Sciatic nerve (tissue), 2 donors: ENCODE measurements at regions not wholly inside any gene's neighbourhood (a gene's known extent, or its start where the extent isn't known, plus 50 kb on each side); places are given as distances from the start of the nearest gene placed in this dataset.

ENCODE experiments used
- ATAC-seq: fragments of 200-7000 bp; cut with Tn5 transposase; one replicate; pipeline ENCODE4 v1.9.1; 2020; ENCODE audit warnings: mild to moderate bottlenecking, moderate library complexity
- DNase-seq: peaks from one replicate; pipeline ENCODE4 v3.0.0-alpha.2; 2020; ENCODE audit warnings: low spot score
- intact Hi-C: fragments of 100-400 bp; cut with DNase I; formaldehyde crosslinking; loops from one replicate; pipeline ENCODE4 v1.14.2; 2022
- donor health status: DM: no; HTN: no; CAD: no.
- donor health status: DM: no; HTN: no; CAD: no.

DNA sequence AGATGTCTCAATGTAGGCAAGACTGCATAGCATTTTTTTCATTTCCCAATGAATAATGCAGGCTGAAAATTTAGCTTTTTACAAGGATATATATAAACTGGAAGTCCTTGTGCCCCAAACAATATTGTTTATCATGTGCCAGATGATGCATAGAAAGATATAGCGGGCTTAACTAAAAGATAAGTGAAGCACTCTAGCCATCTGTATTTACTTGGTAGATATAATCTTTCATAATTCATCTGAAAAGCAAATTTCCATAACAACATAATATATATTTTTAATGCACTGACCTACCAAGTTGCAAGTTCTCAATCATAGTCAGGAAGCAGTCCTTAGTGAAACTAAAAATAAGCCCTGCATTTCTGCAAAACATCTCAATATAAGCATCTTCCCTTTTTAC is 653.3 kb downstream of the NLGN4X start:
- DNase-seq (no peak), ATAC-seq (no peak)
- intact Hi-C loops = no loop called here

DNA sequence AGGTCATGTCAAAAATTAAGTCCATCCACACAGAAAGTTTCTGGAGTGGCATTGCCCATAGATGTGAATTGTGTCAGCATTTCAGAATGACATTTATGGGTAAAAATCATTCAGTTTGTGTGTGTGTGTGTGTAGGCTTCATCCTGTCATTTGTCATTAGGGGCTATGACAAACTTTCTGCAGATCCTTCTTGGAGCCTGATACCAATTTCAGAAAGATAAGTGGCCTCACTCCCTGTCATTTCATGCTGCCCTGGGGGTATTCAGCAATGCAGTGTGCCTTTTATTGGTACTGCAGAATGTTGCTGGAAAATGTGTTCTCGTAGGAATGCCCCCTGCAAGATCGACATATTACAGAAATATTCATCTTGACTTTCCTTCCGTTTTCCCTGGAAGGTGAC is 659.7 kb downstream of the NLGN4X start:
- DNase-seq (no peak), ATAC-seq (no peak)
- intact Hi-C loops = no loop called here

DNA sequence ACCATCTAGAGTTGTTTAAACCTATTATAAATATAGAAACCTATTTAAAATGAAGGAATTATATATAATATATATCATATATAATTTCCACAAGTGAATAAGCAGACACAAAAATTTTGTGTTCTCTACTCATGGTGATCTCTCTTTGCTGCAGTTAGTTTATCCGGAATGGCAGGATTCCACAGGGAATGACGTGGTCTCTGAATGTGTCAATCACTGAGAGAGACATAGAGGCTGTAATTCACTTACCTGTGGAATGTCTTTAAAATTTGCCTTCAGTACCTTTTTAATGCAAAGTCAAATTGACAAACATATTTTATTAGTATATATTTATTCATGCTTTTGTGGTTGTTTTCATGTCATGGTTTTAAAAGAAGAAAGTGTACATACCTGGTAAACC is 669.3 kb downstream of the NLGN4X start:
- ATAC-seq = no peak
- intact Hi-C loops = no loop called here
- no peak for DNase-seq

DNA sequence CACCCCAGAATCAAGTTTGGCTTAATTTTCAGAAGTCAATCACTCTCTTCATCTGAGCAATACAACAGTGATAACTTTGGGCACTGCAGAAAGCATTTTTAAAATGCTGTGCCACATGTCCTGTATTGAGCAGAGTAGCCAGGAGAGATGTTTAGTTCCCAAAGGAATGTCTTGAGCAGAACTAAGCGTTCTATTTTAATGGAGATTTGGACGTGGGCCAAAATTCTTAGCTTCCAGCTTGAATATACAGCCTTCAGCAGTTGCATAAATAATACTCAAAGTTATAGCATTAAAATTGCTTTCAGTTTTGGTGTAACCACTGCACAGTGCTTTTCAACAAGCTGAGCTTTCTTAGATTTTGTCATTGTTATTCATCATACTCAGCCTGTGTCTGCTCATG is 679.2 kb downstream of the NLGN4X start:
- intact Hi-C loops = loop anchor here (10.0 kb wide), 1 partner anchor 1355 kb away; no protein-coding TSS in a partner anchor
- DNase-seq (no peak), ATAC-seq (no peak)

DNA sequence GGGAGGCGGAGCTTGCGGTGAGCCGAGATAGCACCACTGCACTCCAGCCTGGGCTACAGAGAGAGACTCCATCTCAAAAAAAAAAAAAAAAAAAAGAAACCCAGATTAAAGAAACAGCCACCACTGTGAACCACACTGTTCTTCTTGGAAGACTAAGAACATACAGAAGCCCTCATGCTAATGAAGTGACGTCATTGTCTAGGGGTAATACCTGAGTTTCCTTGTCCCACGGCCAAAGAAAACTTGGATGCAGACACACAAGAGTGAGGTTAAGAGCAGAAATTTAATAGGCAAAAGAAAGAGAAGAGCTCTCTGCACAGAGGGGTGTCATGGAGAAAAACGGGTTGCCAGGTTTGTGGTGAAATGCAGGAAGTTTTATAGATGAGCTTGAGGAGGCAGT is 691.6 kb downstream of the NLGN4X start:
- DNase-seq = no peak
- ATAC-seq = no peak
- intact Hi-C loops = no loop called here

DNA sequence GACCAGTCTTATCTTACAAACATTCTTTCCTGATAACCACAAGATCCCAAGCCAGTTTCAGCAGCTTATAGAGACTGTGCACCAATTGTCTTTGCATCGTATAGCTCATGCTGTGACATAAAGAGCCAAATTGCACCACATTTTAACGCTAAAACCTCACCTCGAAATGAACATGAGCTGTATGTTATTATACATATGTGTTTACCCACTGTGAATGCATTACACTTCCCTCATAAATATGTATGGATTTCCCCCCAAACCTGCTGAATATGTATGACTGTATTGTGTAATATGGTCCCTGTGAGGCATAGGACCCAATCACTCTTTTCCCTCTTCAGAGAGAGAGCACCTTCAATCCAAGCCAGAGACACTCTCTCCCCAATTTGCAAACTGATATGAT is 692.4 kb downstream of the NLGN4X start:
- DNase-seq = no peak
- intact Hi-C loops = no loop called here
- ATAC-seq = no peak

DNA sequence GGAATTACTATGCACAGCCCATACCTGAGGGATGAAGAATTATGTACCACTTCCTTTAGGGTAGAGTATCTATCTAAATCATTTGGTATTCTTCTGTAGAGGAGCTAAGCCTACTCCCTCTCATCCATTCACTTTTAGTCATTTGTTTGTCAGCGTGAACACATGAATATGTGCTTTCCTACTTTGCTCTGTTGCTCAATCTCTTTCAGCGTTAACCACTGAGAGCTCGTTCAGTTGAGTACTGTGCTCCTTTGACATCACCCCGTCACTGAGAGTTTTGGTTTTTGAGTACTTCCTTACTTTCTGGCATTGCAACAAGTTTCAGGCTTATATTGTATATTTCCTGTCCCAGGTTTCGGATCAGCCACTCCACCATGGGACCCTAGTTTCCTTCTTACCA is 700.6 kb downstream of the NLGN4X start:
- ATAC-seq = no peak
- DNase-seq = no peak
- intact Hi-C loops = no loop called here

DNA sequence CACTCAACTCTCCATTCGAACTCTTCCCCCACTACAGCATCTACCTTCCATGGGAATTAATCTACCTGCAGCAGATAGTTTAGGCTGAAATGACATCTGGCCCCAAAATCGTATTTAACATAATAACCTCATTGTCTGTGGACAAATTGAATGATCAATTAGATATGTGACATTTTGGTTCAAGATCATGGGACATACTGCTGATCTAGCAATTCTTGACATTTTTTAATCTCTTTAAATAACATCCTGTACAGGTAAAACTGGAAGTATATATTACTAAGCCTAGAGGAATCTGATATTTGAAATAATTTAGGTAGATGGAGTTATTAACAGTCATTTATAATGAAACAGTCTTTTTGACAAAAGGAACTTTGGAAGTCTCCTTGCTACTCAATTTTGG is 702.5 kb downstream of the NLGN4X start:
- ATAC-seq (no peak), DNase-seq (no peak)
- intact Hi-C loops = no loop called here

DNA sequence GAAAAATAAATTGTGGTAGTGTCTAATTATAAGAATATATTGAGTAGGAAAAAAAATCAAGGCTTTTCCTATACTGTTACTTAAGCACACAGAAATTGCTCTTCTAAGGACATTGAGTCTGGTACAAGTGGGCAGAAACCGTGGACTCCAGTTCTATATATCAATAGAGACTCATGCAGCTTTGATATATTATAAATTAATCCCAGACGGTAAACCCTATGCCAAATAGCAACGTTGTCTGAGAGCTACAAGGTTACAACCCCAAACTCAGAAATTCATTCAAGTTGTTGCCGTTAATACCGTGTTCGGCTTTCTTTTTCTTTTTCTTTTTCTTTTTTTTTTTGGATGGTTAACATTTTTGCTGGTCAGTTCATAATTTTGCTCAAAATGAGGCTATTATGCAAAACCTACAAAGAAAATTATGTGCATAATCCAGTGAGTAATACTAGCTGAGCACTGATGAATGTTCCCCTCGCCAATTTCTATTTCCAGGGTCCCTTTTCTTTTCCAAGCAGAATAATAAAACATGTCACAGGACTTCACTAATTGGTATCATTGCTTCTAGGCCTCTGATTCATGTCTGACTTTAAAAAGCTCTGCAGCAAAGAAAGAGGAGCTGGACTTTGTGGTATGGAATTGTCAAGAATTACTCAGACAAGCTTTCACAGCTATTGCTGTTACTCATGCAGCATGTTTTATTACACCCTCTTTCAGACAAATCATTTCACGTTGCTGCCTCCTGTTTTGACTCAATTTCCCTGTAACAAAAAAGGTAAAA is 737.7 kb downstream of the NLGN4X start:
- no peak for ATAC-seq
- no peak for DNase-seq
- intact Hi-C loops = no loop called here

DNA sequence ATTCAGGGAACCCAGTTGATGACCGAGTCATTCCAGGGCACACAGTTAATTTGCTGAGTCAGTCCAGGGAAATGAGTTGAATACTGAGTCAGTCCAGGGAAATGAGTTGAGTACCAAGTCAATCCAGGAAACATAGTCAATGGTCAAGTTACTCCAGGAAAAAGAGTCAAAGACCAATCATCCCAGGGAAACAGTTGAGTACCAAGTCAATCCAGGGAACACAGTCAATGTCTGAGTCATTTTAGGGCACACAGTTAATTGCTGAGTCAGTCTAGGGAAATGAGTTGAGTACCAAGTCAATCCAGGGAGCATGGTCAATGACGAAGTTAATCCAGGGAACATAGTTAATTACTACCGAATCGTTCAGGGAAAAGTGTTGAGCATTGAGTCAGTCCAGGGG is 754.4 kb downstream of the NLGN4X start:
- DNase-seq = no peak
- no peak for ATAC-seq
- intact Hi-C loops = no loop called here

DNA sequence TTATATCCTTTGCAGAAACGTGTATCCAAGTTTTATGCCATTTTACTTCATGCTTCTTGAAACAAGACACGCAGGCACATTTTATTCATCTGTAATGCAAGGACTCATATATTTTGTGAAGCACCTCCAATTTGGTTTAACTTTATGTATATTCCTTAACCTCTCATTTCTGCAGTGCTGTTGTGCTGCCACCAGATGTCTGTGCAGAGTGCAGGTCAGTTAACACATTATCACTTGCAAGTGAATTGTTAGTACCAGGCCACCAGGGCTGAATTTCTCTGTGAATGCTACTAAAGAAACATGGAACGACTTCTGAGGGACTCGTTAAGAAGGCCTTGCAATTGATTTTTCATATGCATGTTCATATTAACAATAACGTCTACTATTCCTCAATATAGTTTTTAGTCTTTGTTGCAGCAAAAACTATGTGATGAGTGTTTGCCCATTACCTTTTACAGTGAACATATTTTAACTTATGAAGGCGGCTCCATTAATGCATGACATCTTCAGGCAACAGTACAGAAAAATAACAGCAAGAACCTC is 770.3 kb downstream of the NLGN4X start:
- ATAC-seq = no peak
- intact Hi-C loops = no loop called here
- no peak for DNase-seq

DNA sequence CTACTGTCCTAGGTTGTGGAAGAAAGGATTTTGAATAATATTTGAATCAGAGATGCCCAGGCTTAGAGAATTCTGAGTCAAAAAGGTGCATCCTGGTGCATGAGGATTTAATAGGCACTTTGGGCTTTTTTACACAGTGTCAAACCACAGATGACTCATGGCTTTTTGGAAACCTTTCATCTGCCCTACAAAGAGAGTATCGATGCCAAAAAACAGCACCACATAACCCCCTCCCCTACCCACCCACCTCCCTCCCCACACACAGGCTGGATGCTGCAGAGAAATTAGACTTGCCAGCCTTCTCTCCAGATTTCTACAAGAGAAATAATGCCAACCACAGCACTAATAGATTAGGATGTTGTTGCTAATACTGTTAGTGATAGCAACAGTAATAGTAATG is 779.3 kb downstream of the NLGN4X start:
- intact Hi-C loops = no loop called here
- no peak for DNase-seq
- ATAC-seq = no peak

DNA sequence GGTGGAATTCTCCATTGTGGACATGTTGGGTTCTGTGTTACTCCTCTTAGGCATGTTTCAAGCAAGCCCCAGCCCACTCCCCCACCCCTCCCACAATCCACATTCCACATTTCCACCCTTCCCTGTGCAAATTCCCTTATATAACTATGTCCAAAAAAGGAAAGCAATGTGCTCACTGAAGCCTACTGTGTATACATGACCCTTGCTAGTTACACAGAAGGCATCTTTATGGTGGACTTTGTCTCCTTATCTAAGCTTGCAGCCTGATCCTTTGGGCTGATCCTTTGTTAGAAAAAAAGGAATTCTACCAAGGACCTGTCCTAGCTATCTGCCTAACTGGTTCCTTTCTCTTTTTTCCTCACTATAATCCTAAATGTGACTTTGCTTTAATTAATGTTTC is 796.8 kb downstream of the NLGN4X start:
- DNase-seq (no peak), ATAC-seq (no peak)
- intact Hi-C loops = no loop called here

DNA sequence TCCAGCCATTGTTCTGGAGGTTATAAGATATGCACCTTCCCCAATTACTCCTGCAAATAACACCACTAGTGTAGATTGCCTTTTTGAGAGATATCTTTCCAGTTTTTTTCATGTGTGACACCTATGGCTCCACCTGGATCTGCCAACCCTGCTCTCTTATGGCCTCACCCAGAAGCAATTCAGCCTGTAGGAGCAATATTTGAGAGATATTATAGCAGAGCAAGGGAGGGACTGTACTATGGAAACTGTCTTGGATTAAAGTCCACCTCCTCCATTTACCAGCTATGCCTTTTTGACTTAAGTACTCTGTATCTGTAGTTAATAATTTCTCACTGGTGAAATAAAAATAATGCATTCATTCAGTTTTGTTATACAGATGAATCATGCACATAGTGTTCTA is 803.5 kb downstream of the NLGN4X start:
- ATAC-seq = no peak
- intact Hi-C loops = no loop called here
- DNase-seq = no peak

DNA sequence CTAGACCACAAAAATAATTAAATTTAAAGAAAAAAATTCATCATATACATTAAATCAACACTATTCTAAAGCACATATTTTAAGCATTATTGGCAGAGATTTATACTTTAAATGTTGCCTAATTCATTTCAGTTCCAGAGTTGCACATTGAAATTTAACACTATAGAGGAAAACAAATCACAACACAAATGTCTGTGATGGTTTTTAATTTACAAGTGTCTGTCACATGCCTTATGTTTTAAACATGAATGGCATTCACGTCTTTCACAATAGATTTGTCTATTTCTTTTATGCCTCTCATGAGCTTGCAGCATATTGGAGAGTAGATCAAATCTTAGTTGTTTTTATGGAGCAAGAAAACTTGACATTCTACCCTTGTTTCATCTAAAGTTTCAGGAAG is 811.3 kb downstream of the NLGN4X start:
- DNase-seq (no peak), ATAC-seq (no peak)
- intact Hi-C loops = no loop called here

DNA sequence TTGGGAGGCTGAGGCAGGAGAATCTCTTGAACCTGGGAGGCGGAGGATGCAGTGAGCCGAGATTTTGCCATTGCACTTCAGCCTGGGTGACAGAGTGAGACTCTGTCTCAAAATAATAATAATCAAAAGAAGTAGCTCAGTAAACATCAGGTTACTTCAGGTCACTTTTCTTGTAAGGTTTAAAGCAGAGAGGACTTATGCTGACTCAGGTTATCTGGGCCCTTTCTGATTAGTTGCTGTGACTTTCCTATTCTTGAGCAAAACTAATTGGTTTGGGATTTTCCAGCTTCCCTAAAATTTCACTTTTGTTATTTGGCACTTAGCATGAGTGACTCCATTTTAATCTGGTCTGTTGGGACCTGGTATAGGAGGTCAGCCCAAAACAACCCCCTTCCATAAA is 812.9 kb downstream of the NLGN4X start:
- ATAC-seq (no peak), DNase-seq (no peak)
- intact Hi-C loops = no loop called here

DNA sequence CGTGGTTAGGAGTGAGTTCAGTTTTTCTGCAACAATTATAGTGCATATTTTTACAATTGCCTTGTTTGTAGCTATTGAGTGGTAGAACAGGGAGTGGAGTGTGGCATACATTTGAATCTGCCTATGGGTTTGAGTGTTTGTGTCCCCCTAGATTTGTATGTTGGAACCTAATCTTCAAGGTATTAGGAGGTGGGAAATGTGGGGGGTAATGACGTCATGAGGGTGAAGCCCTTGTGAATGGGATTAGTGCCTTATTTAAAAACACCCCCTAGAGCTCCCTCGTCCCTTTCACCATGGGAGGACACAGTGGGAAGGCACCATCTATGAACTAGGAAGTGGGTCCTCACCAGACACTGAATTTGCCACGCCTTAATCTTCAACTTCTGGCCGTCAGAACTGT is 819.6 kb downstream of the NLGN4X start:
- no peak for DNase-seq

DNA sequence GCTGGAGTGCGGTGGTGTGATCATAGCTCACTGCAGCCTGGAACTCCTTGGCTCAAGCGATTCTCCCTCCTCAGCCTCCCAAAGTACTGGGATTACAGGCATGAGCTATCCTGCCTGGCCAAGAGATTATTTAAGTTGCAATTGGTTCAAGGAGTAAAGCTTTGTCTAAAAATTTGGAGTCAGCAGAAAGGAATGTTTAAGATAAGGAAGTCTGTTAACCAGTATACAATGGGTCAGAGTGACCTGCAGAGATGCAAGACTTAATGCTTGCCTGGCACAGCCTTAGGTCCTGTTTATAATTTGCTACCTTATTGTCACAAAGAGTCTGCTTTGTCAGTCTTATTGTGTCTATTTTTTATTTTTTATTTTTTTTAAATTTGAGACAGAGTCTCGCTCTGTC is 826.2 kb downstream of the NLGN4X start:
- ATAC-seq (no peak), DNase-seq (no peak)
- intact Hi-C loops = no loop called here

More for the DNA sequence above, 819.6 kb downstream of the NLGN4X start:
- no peak for ATAC-seq
- intact Hi-C loops = no loop called here

DNA sequence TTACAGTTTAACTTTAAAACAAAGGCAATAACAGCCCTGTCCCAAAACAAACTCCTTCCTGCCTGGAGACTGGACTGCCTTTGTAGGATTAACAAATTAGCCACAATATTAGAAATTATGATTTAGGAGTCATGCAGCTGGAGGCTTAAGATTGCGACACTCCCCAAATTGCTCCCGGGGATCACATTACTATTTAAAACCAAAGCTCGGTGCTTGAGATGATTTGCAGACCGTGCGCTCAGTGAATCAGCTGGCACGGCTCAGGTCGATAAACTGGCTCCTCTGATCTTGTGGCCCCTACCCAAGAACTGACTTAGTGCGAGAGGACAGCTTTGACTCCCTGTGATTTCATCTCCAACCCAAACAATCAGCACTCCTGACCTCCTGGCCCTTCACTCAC is 829.3 kb downstream of the NLGN4X start:
- DNase-seq = no peak
- ATAC-seq = no peak
- intact Hi-C loops = no loop called here

DNA sequence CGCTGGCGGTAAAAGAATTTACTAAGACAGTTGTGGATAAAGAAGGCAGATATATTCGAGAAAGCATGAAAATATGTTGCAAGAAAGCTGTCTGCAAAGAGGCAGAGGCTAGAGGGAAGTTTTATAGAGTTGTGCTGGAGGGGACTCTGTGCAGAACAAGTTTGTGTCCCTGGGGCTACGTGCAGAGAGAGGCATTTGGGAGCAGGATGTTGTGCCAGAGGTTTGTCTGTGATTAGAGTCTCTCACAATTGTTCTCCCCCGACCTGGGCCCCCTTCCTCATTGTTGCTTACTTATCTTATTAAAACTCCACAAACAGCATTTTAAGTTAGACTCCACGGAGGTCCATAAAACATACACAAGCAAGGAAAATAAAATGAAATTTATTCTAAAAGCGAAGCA is 831.3 kb downstream of the NLGN4X start:
- intact Hi-C loops = no loop called here
- ATAC-seq = no peak
- no peak for DNase-seq

DNA sequence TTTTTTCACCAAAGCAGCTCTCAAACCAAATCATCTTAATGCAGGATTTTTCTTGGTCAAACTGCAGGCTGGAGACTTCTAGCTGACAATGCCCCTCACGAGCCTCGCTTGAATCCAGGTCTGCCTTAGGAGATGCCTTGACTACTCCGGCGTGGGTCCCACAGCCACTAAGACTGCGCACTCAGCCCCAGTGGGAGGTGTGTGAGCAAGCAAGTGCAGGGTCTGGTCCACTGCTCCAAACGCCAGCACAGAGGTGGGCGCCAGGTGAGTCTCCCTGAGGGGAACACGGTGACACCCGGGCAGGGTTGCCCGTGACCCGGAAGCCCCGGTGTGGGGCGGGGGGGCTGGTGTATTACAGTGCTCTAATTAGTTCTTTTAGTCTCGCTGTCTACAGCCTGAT is 838.3 kb downstream of the NLGN4X start:
- DNase-seq (no peak), ATAC-seq (no peak)
- intact Hi-C loops = no loop called here
